ENCODE measurements at regions not wholly inside any gene's neighbourhood (a gene's known extent, or its start where the extent isn't known, plus 50 kb on each side); places are given as distances from the start of the nearest gene placed in this dataset.

DNA sequence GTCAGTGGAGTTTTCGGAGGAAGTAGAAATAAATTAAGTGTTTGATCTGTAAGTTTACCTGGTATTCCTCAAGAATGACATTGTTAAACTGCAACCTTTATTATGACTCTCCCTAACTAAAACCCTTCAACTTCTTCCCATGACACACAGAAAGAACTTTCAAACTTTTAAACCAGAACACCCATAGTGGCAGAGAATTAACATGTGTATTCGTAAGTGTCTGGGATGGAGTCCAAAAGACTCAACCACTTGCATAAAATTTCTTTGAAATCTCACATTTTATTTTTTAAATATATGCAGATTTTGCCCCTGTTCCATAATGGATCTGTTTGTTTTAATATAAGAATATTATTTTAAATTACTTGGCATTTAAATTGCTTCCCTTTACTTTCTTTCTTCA, 54.6 kb upstream of the PLXNA4 start:
- Histone ChIP-seq H3K4me3 (no peak overlapping the region), H3K9me3 (no peaks in the 10 kb centered on the region), H3K4me1 (no peaks in the 10 kb centered on the region), H3K4me2 (no peak overlapping the region), H3K27ac (no peak overlapping the region)
- no peak for TF ChIP-seq NR3C1 (IDR thresholded peaks at IDR 0.05)
- TF ChIP-seq, protein P1, sequence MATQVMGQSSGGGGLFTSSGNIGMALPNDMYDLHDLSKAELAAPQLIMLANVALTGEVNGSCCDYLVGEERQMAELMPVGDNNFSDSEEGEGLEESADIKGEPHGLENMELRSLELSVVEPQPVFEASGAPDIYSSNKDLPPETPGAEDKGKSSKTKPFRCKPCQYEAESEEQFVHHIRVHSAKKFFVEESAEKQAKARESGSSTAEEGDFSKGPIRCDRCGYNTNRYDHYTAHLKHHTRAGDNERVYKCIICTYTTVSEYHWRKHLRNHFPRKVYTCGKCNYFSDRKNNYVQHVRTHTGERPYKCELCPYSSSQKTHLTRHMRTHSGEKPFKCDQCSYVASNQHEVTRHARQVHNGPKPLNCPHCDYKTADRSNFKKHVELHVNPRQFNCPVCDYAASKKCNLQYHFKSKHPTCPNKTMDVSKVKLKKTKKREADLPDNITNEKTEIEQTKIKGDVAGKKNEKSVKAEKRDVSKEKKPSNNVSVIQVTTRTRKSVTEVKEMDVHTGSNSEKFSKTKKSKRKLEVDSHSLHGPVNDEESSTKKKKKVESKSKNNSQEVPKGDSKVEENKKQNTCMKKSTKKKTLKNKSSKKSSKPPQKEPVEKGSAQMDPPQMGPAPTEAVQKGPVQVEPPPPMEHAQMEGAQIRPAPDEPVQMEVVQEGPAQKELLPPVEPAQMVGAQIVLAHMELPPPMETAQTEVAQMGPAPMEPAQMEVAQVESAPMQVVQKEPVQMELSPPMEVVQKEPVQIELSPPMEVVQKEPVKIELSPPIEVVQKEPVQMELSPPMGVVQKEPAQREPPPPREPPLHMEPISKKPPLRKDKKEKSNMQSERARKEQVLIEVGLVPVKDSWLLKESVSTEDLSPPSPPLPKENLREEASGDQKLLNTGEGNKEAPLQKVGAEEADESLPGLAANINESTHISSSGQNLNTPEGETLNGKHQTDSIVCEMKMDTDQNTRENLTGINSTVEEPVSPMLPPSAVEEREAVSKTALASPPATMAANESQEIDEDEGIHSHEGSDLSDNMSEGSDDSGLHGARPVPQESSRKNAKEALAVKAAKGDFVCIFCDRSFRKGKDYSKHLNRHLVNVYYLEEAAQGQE (IDR thresholded peaks at IDR 0.05), result no peak
- TF ChIP-seq RNF2 (IDR thresholded peaks at IDR 0.05; ENCODE audit: borderline replicate concordance, low read depth), result no peak
- no peak for TF ChIP-seq PHF8 (IDR thresholded peaks at IDR 0.05; ENCODE audit: borderline replicate concordance, low read depth)
- TF ChIP-seq, protein P2, sequence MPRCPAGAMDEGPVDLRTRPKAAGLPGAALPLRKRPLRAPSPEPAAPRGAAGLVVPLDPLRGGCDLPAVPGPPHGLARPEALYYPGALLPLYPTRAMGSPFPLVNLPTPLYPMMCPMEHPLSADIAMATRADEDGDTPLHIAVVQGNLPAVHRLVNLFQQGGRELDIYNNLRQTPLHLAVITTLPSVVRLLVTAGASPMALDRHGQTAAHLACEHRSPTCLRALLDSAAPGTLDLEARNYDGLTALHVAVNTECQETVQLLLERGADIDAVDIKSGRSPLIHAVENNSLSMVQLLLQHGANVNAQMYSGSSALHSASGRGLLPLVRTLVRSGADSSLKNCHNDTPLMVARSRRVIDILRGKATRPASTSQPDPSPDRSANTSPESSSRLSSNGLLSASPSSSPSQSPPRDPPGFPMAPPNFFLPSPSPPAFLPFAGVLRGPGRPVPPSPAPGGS (IDR thresholded peaks at IDR 0.05), result no peak
- no peak for TF ChIP-seq CHD2 (IDR thresholded peaks at IDR 0.05; ENCODE audit: low read length, partially characterized antibody)
- TF ChIP-seq RAD21 (conservative IDR thresholded peaks at IDR 0.05 in 1 of 2, IDR thresholded peaks at IDR 0.05 in 1 of 2), result no peak
- ChIA-PET POLR2A (no interaction called here), CTCF (no interaction called here)
- 33% methylated on average over 2 of the region's 2 CpGs for WGBS (ENCODE audit: missing lambda C conversion rate)
- ATAC-seq (no peak), FAIRE-seq (no peak), DNase-seq (ENCODE audit: low read depth in 1 of 2, low spot score in 1 of 2) (no peak)

Data from A549 (cell line).